Breast epithelium (tissue), 3 donors: ENCODE measurements at regions not wholly inside any gene's neighbourhood (a gene's known extent, or its start where the extent isn't known, plus 50 kb on each side); places are given as distances from the start of the nearest gene placed in this dataset.

Experiments
- CTCF ChIP-seq, 3 donors: fragments of 450-650 bp; IDR thresholded peaks; one replicate each; pipeline ENCODE4 v1.5.1; 2016 to 2017; ENCODE audit warnings: antibody characterized with exemption in 3 of 3, mild to moderate bottlenecking in 3 of 3, moderate library complexity in 3 of 3
- POLR2A ChIP-seq: fragments of 450-650 bp; IDR thresholded peaks from one replicate; pipeline ENCODE4 v1.6.1; 2016; ENCODE audit warnings: antibody characterized with exemption, mild to moderate bottlenecking, moderate library complexity
- POLR2AphosphoS5 ChIP-seq, 3 donors: sonication (generic); formaldehyde crosslinking; IDR thresholded peaks; one replicate each; pipeline ENCODE4 v1.6.1; 2017; ENCODE audit warnings: antibody characterized with exemption in 3 of 3

- TF ChIP-seq CTCF (IDR thresholded peaks at IDR 0.05): no peak
- no peak for TF ChIP-seq POLR2A
- no peak for TF ChIP-seq POLR2AphosphoS5 (IDR thresholded peaks at IDR 0.05)
Observed at GRCh38 chr5:71904852-71905251, 185.8 kb downstream of the CARTPT start.
